GM23248 (cell line): ENCODE measurements at regions not wholly inside any gene's neighbourhood (a gene's known extent, or its start where the extent isn't known, plus 50 kb on each side); places are given as distances from the start of the nearest gene placed in this dataset.
"Not testable (repeated sequence)": the region's sequence is repeated elsewhere in the genome, so short reads cannot be mapped to it uniquely, and the experiment has no call there.

Experiments
- DNase-seq: peaks from one replicate; pipeline ENCODE4 v3.0.0-alpha.2; 2015
- H2AFZ ChIP-seq: fragments of 200-600 bp; sonication (generic); 2 replicates; pipeline ENCODE4 v1.6.1; 2016; ENCODE audit warnings: antibody characterized with exemption
- H3F3A ChIP-seq: fragments of 200-600 bp; sonication (generic); 2 replicates; pipeline ENCODE4 v1.6.1; 2016; ENCODE audit warnings: mild to moderate bottlenecking, antibody characterized with exemption, mixed run types; ENCODE audit not compliant: insufficient read depth
- H3K27ac ChIP-seq: fragments of 200-600 bp; sonication (generic); 2 replicates; pipeline ENCODE4 v1.5.1; 2016; ENCODE audit warnings: mild to moderate bottlenecking
- H3K27me3 ChIP-seq: fragments of 200-600 bp; sonication (generic); replicated peaks from 2 replicates; pipeline ENCODE4 v1.6.1; 2016; ENCODE audit warnings: mild to moderate bottlenecking; ENCODE audit not compliant: insufficient read depth
- H3K36me3 ChIP-seq: fragments of 200-600 bp; sonication (generic); 2 replicates; pipeline ENCODE4 v1.6.1; 2016; ENCODE audit warnings: low read depth, mild to moderate bottlenecking
- H3K4me1 ChIP-seq: fragments of 200-600 bp; sonication (generic); 2 replicates; pipeline ENCODE4 v1.6.1; 2016; ENCODE audit warnings: mild to moderate bottlenecking; ENCODE audit not compliant: insufficient read depth
- H3K4me2 ChIP-seq: fragments of 200-600 bp; sonication (generic); one replicate; pipeline ENCODE4 v1.6.1; 2016; ENCODE audit warnings: mild to moderate bottlenecking; ENCODE audit not compliant: unreplicated experiment
- H3K4me3 ChIP-seq: fragments of 200-600 bp; sonication (generic); 2 replicates; pipeline ENCODE4 v1.5.1; 2016; ENCODE audit warnings: mild to moderate bottlenecking
- H3K79me2 ChIP-seq: fragments of 200-600 bp; sonication (generic); 2 replicates; pipeline ENCODE4 v1.6.1; 2016; ENCODE audit warnings: mild to moderate bottlenecking; ENCODE audit not compliant: insufficient read depth
- H3K9ac ChIP-seq: fragments of 200-600 bp; sonication (generic); 2 replicates; pipeline ENCODE4 v1.6.1; 2016; ENCODE audit warnings: mild to moderate bottlenecking
- H3K9me2 ChIP-seq: fragments of 200-600 bp; sonication (generic); 2 replicates; pipeline ENCODE4 v1.6.1; 2016; ENCODE audit warnings: mixed run types, mild to moderate bottlenecking, moderate library complexity; ENCODE audit not compliant: insufficient read depth
- H3K9me3 ChIP-seq: fragments of 200-600 bp; sonication (generic); one replicate; pipeline ENCODE4 v1.6.1; 2017; ENCODE audit warnings: low read depth
- H4K20me1 ChIP-seq: fragments of 200-600 bp; sonication (generic); 2 replicates; pipeline ENCODE4 v1.6.0; 2016; ENCODE audit not compliant: insufficient read depth
- EZH2 ChIP-seq: fragments of 200-600 bp; sonication (generic); IDR thresholded peaks from 2 replicates; pipeline ENCODE4 v1.6.1; 2018; ENCODE audit warnings: antibody characterized with exemption, mild to moderate bottlenecking; ENCODE audit not compliant: insufficient read depth, poor library complexity, severe bottlenecking
- EZH2phosphoT487 ChIP-seq: fragments of 200-600 bp; sonication (generic); IDR thresholded peaks from 2 replicates; pipeline ENCODE4 v1.6.1; 2018; ENCODE audit warnings: antibody characterized with exemption, moderate library complexity, mild to moderate bottlenecking, low read depth; ENCODE audit not compliant: insufficient read depth
- WGBS, 2 experiments: methylation state at CpG; one replicate each; pipeline ENCODE4 v1.1.6; 2015 to 2017; ENCODE audit warnings: low lambda C conversion rate in 2 of 2, low coverage in 1 of 2; ENCODE audit errors: missing lambda C conversion rate in 2 of 2; 5-methylcytosine and 5-hydroxymethylcytosine counted together
- in situ Hi-C: fragments of 300-500 bp; cut with MboI; formaldehyde crosslinking; loops from 2 replicates; pipeline ENCODE4 v1.15.0; 2020

DNA sequence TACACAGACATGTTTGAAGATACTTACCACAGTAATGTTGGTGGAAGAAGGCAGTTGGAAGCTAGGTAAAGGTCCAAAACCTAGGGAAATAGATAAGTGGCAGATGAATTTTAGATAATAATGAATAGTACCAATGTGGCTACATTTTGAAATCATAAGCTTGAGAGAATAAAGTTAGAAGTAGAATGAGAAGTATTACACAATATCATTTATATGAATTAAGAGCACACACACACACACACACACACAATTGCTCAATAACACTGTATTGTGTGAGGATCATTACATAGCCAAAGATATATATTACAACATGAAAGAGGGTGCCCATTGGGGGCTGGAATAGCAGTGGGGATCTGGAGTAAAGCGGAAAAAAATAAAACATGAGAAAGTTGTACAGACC is 149.0 kb upstream of the EYA4 start:
- no peaks in the 10 kb centered on the region for H3K9me3 ChIP-seq
- in situ Hi-C loops, result no loop called here
- DNase-seq, result no peak
- WGBS, 2 experiments, result 87 to 93% methylated on average over 1 of the region's 1 CpG
- no peaks in the 10 kb centered on the region for H3K9me2 ChIP-seq
- 0 out of 2 replicates have a peak, but pooled peaks cover 9% of the 10 kb centered on the region for H3K27me3 ChIP-seq
- H4K20me1 ChIP-seq, result no peaks in the 10 kb centered on the region
- H3K36me3 ChIP-seq, result no peaks in the 10 kb centered on the region
- H3K27ac ChIP-seq, result no peak overlapping the region
- no peak overlapping the region for H3K9ac ChIP-seq
- no peaks in the 10 kb centered on the region for H3K4me1 ChIP-seq
- H3F3A ChIP-seq, result no peaks in the 10 kb centered on the region
- no peak overlapping the region for H3K4me2 ChIP-seq
- no peak overlapping the region for H2AFZ ChIP-seq
- TF ChIP-seq EZH2 (no peak), EZH2phosphoT487 (no peak)
- H3K4me3 ChIP-seq, result no peak overlapping the region
- no peaks in the 10 kb centered on the region for H3K79me2 ChIP-seq

DNA sequence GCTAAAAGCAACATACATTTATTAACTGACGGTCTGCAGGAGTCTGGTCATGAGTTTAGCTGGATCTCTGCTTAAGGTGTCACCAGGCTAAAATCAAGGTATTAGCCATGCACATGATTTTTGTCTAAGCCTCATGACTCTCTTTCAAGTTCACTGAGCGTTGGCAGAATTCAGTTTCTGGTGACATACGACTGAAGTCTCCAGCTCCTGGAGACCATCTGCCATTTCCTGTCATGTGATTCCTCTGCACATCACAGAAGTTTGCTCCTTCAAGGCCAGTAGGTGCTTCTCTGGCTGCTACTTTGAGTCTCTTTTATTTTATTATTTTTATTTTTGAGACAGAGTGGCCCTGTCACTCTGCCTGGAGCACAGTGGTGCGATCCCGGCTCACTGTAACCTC is 148.4 kb upstream of the EYA4 start:
- H4K20me1 ChIP-seq, result no peaks in the 10 kb centered on the region
- DNase-seq, result no peak
- no peaks in the 10 kb centered on the region for H3K4me1 ChIP-seq
- no peak overlapping the region for H2AFZ ChIP-seq
- no peaks in the 10 kb centered on the region for H3K9me3 ChIP-seq
- H3K79me2 ChIP-seq, result no peaks in the 10 kb centered on the region
- in situ Hi-C loops, result no loop called here
- H3K4me2 ChIP-seq, result no peak overlapping the region
- 57 to 66% methylated on average over 5 of the region's 5 CpGs for WGBS, 2 experiments
- H3F3A ChIP-seq, result no peaks in the 10 kb centered on the region
- no peaks in the 10 kb centered on the region for H3K36me3 ChIP-seq
- H3K4me3 ChIP-seq, result no peak overlapping the region
- H3K27ac ChIP-seq, result no peak overlapping the region
- 0 out of 2 replicates have a peak, but pooled peaks cover 6% of the 10 kb centered on the region for H3K27me3 ChIP-seq
- no peak for TF ChIP-seq EZH2
- TF ChIP-seq EZH2phosphoT487, result no peak
- H3K9me2 ChIP-seq, result no peaks in the 10 kb centered on the region
- no peak overlapping the region for H3K9ac ChIP-seq

DNA sequence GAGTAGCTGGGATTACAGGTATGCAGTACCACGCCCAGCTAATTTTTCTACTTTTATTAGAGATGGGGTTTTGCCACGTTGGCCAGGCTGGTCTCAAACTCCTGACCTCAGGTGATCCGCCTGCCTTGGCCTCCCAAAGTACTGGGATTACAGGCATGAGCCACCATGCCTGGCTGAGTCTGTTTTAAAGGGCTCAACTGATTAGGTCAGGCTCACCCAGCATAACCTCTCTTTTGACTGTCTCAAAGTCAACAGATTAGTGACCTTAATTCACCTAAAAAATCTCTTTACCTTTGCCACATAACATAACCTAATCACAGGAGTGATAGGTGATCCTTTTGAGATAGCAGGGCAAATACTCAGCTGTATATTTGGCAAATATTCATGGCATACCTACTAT is 147.9 kb upstream of the EYA4 start:
- H3K9me2 ChIP-seq, H3K4me2 ChIP-seq, H3K4me3 ChIP-seq, H2AFZ ChIP-seq, H3K36me3 ChIP-seq, H3K27me3 ChIP-seq, in situ Hi-C loops, H4K20me1 ChIP-seq, H3K9ac ChIP-seq, DNase-seq, H3K27ac ChIP-seq, H3K79me2 ChIP-seq, H3K4me1 ChIP-seq, H3K9me3 ChIP-seq, H3F3A ChIP-seq: not testable (repeated sequence)
- WGBS, 2 experiments, result 61 to 100% methylated on average over 1 to 3 of the region's 3 CpGs

DNA sequence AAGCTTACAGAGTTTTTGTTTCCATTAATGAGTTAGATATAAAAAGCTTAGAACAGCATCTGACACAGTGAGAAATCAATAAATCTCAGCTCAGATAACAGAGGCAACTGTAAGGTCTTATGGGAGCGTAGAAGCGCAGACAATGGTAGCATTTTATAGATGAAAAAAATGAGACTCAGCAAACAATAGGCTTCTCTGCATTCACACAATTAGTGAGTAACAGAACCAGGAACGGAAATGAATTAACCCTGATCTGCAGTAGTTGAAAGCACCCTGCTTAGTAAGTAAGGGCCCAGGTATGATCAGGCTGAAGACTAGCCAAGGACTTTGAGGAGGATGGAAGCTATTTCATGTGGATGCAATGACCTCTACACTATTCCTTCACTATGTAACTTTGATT is 147.2 kb upstream of the EYA4 start:
- no peak for DNase-seq
- Histone ChIP-seq H3F3A (0 out of 2 replicates have a peak, but pooled peaks cover under 1% of the 10 kb centered on the region), H3K9me2 (no peaks in the 10 kb centered on the region), H4K20me1 (no peaks in the 10 kb centered on the region), H3K27me3 (0 out of 2 replicates have a peak, but pooled peaks cover 3% of the 10 kb centered on the region), H3K9me3 (no peaks in the 10 kb centered on the region), H2AFZ (no peak overlapping the region), H3K4me2 (no peak overlapping the region), H3K36me3 (no peaks in the 10 kb centered on the region), H3K4me1 (no peaks in the 10 kb centered on the region), H3K4me3 (no peak overlapping the region), H3K27ac (no peak overlapping the region), H3K79me2 (no peaks in the 10 kb centered on the region), H3K9ac (no peak overlapping the region)
- in situ Hi-C loops, result no loop called here
- 83 to 89% methylated on average over 3 of the region's 3 CpGs for whole genome bisulfite sequencing, 2 experiments
- no peak for TF ChIP-seq EZH2phosphoT487
- no peak for TF ChIP-seq EZH2

DNA sequence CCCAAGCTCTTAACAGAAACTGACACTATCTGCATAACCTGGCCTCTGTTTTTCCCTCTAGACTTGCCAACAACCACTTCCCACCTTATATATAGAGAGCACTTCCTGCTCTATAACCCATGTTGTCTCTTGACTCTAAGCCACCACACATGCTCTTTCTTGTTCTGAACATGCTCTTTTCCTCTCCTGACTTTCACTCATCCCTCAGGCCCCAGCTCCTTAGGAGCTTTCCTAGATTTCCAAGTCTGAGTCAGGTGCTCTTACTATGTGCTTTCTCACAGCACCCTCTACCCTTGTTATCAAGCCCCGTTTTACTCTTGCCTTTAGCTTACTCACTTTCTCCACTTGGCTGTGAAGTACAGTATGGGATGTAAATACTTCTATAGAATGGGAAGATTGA is 143.9 kb upstream of the EYA4 start:
- WGBS, 2 experiments, result 77 to 92% methylated on average over 1 of the region's 1 CpG
- H3K4me1 ChIP-seq, result peaks cover 9% of the 10 kb centered on the region; the same call in 1 of the 2 replicates
- TF ChIP-seq EZH2phosphoT487, result no peak
- TF ChIP-seq EZH2, result no peak

More for the DNA sequence above, 143.9 kb upstream of the EYA4 start:
- 0 out of 2 replicates have a peak, but pooled peaks cover 6% of the 10 kb centered on the region for H3F3A ChIP-seq
- H3K9me2 ChIP-seq, result no peaks in the 10 kb centered on the region
- H3K27me3 ChIP-seq, result no peaks in the 10 kb centered on the region
- no peak overlapping the region for H3K27ac ChIP-seq
- H2AFZ ChIP-seq, result no peak overlapping the region
- H3K4me2 ChIP-seq, result no peak overlapping the region
- no peak for DNase-seq
- no peaks in the 10 kb centered on the region for H3K36me3 ChIP-seq
- H3K9me3 ChIP-seq, result no peaks in the 10 kb centered on the region
- H3K9ac ChIP-seq, result no peak overlapping the region
- H3K79me2 ChIP-seq, result no peaks in the 10 kb centered on the region
- no peak overlapping the region for H3K4me3 ChIP-seq
- in situ Hi-C loops, result no loop called here
- no peaks in the 10 kb centered on the region for H4K20me1 ChIP-seq
